ENCODE measurements at regions not wholly inside any gene's neighbourhood (a gene's known extent, or its start where the extent isn't known, plus 50 kb on each side); places are given as distances from the start of the nearest gene placed in this dataset.
"Not testable (repeated sequence)": the region's sequence is repeated elsewhere in the genome, so short reads cannot be mapped to it uniquely, and the experiment has no call there.

- 97% methylated on average over 1 of the region's 1 CpG for WGBS
- DNase-seq (ENCODE audit: low read depth in 6 of 9, low spot score in 9 of 9), result no peak
Observed at GRCh38 chr14:84926656-84927055, 603.3 kb upstream of the FLRT2 start.

GRCh38 chr14:84927096-84927827, 602.7 kb upstream of the FLRT2 start:
- no peaks in the 10 kb centered on the region for H3K4me1 ChIP-seq (ENCODE audit: control insufficient read depth in 2 of 2, insufficient read depth in 2 of 2, low read length in 2 of 2)
- H3K27me3 ChIP-seq (ENCODE audit: control insufficient read depth in 2 of 2, insufficient read depth in 1 of 2, low read length in 1 of 2), result no peaks in the 10 kb centered on the region
- WGBS, result 94% methylated on average over 6 of the region's 6 CpGs
- H3K9me3 ChIP-seq (ENCODE audit: control insufficient read depth in 2 of 2, insufficient read depth in 1 of 2, low read length in 1 of 2), result no peaks in the 10 kb centered on the region
- H3K27ac ChIP-seq (ENCODE audit: low read depth in 1 of 2, low read length in 1 of 2), result no peak overlapping the region
- no peaks in the 10 kb centered on the region for H3K36me3 ChIP-seq (ENCODE audit: control insufficient read depth in 2 of 2, insufficient read depth in 2 of 2, low read length in 1 of 2)
- H3K4me3 ChIP-seq (ENCODE audit: low read length in 2 of 2), result no peak overlapping the region
- DNase-seq (ENCODE audit: low read depth in 6 of 9, low spot score in 9 of 9), result no peak

More at GRCh38 chr14:84926656-84927055, 603.3 kb upstream of the FLRT2 start:
- H3K4me1 ChIP-seq (ENCODE audit: control insufficient read depth in 2 of 2, insufficient read depth in 2 of 2, low read length in 2 of 2), result no peaks in the 10 kb centered on the region
- no peak overlapping the region for H3K4me3 ChIP-seq (ENCODE audit: low read length in 2 of 2)
- H3K9me3 ChIP-seq (ENCODE audit: control insufficient read depth in 2 of 2, insufficient read depth in 1 of 2, low read length in 1 of 2), result no peaks in the 10 kb centered on the region
- H3K27ac ChIP-seq (ENCODE audit: low read depth in 1 of 2, low read length in 1 of 2), result no peak overlapping the region
- H3K36me3 ChIP-seq (ENCODE audit: control insufficient read depth in 2 of 2, insufficient read depth in 2 of 2, low read length in 1 of 2), result no peaks in the 10 kb centered on the region
- no peaks in the 10 kb centered on the region for H3K27me3 ChIP-seq (ENCODE audit: control insufficient read depth in 2 of 2, insufficient read depth in 1 of 2, low read length in 1 of 2)

- H3K9me3 ChIP-seq (ENCODE audit: control insufficient read depth in 2 of 2, insufficient read depth in 1 of 2, low read length in 1 of 2), result no peaks in the 10 kb centered on the region
- no peaks in the 10 kb centered on the region for H3K4me1 ChIP-seq (ENCODE audit: control insufficient read depth in 2 of 2, insufficient read depth in 2 of 2, low read length in 2 of 2)
- no peak overlapping the region for H3K27ac ChIP-seq (ENCODE audit: low read depth in 1 of 2, low read length in 1 of 2)
- H3K27me3 ChIP-seq (ENCODE audit: control insufficient read depth in 2 of 2, insufficient read depth in 1 of 2, low read length in 1 of 2), result no peaks in the 10 kb centered on the region
- no peak for DNase-seq (ENCODE audit: low read depth in 6 of 9, low spot score in 9 of 9)
- H3K4me3 ChIP-seq (ENCODE audit: low read length in 2 of 2), result no peak overlapping the region
- WGBS, result 88% methylated on average over 1 of the region's 1 CpG
- H3K36me3 ChIP-seq (ENCODE audit: control insufficient read depth in 2 of 2, insufficient read depth in 2 of 2, low read length in 1 of 2), result no peaks in the 10 kb centered on the region
Observed at GRCh38 chr14:84929086-84929485, 600.9 kb upstream of the FLRT2 start.

GRCh38 chr14:84929834-84930233, 600.1 kb upstream of the FLRT2 start:
- Histone ChIP-seq H3K36me3 (ENCODE audit: control insufficient read depth in 2 of 2, insufficient read depth in 2 of 2, low read length in 1 of 2) (no peaks in the 10 kb centered on the region), H3K27ac (ENCODE audit: low read depth in 1 of 2, low read length in 1 of 2) (no peak overlapping the region), H3K4me3 (ENCODE audit: low read length in 2 of 2) (no peak overlapping the region), H3K27me3 (ENCODE audit: control insufficient read depth in 2 of 2, insufficient read depth in 1 of 2, low read length in 1 of 2) (no peaks in the 10 kb centered on the region), H3K9me3 (ENCODE audit: control insufficient read depth in 2 of 2, insufficient read depth in 1 of 2, low read length in 1 of 2) (no peaks in the 10 kb centered on the region), H3K4me1 (ENCODE audit: control insufficient read depth in 2 of 2, insufficient read depth in 2 of 2, low read length in 2 of 2) (no peaks in the 10 kb centered on the region)
- 78% methylated on average over 2 of the region's 2 CpGs for WGBS
- DNase-seq (ENCODE audit: low read depth in 6 of 9, low spot score in 9 of 9), result no peak

GRCh38 chr14:84937016-84937415, 592.9 kb upstream of the FLRT2 start:
- WGBS, result 36% methylated on average over 2 of the region's 2 CpGs
- H3K4me1 ChIP-seq (ENCODE audit: control insufficient read depth in 2 of 2, insufficient read depth in 2 of 2, low read length in 2 of 2), result no peaks in the 10 kb centered on the region
- H3K27me3 ChIP-seq (ENCODE audit: control insufficient read depth in 2 of 2, insufficient read depth in 1 of 2, low read length in 1 of 2), result no peaks in the 10 kb centered on the region
- H3K9me3 ChIP-seq (ENCODE audit: control insufficient read depth in 2 of 2, insufficient read depth in 1 of 2, low read length in 1 of 2), result no peaks in the 10 kb centered on the region
- H3K4me3 ChIP-seq (ENCODE audit: low read length in 2 of 2), result no peak overlapping the region
- DNase-seq (ENCODE audit: low read depth in 6 of 9, low spot score in 9 of 9), result no peak
- H3K36me3 ChIP-seq (ENCODE audit: control insufficient read depth in 2 of 2, insufficient read depth in 2 of 2, low read length in 1 of 2), result no peaks in the 10 kb centered on the region
- H3K27ac ChIP-seq (ENCODE audit: low read depth in 1 of 2, low read length in 1 of 2), result no peak overlapping the region

- WGBS, result 97% methylated on average over 2 of the region's 2 CpGs
- no peaks in the 10 kb centered on the region for H3K27me3 ChIP-seq (ENCODE audit: control insufficient read depth in 2 of 2, insufficient read depth in 1 of 2, low read length in 1 of 2)
- no peak overlapping the region for H3K27ac ChIP-seq (ENCODE audit: low read depth in 1 of 2, low read length in 1 of 2)
- DNase-seq (ENCODE audit: low read depth in 6 of 9, low spot score in 9 of 9), result no peak
- no peaks in the 10 kb centered on the region for H3K4me1 ChIP-seq (ENCODE audit: control insufficient read depth in 2 of 2, insufficient read depth in 2 of 2, low read length in 2 of 2)
- no peaks in the 10 kb centered on the region for H3K36me3 ChIP-seq (ENCODE audit: control insufficient read depth in 2 of 2, insufficient read depth in 2 of 2, low read length in 1 of 2)
- no peaks in the 10 kb centered on the region for H3K9me3 ChIP-seq (ENCODE audit: control insufficient read depth in 2 of 2, insufficient read depth in 1 of 2, low read length in 1 of 2)
- H3K4me3 ChIP-seq (ENCODE audit: low read length in 2 of 2), result no peak overlapping the region
Observed at GRCh38 chr14:84937449-84937848, 592.5 kb upstream of the FLRT2 start.

GRCh38 chr14:84944901-84945300, 585.0 kb upstream of the FLRT2 start:
- not testable (repeated sequence) for H3K9me3 ChIP-seq (ENCODE audit: control insufficient read depth in 2 of 2, insufficient read depth in 1 of 2, low read length in 1 of 2); H3K27ac ChIP-seq (ENCODE audit: low read depth in 1 of 2, low read length in 1 of 2); H3K27me3 ChIP-seq (ENCODE audit: control insufficient read depth in 2 of 2, insufficient read depth in 1 of 2, low read length in 1 of 2); DNase-seq (ENCODE audit: low read depth in 6 of 9, low spot score in 9 of 9); H3K4me1 ChIP-seq (ENCODE audit: control insufficient read depth in 2 of 2, insufficient read depth in 2 of 2, low read length in 2 of 2); H3K36me3 ChIP-seq (ENCODE audit: control insufficient read depth in 2 of 2, insufficient read depth in 2 of 2, low read length in 1 of 2); H3K4me3 ChIP-seq (ENCODE audit: low read length in 2 of 2)
- WGBS, result 96% methylated on average over 6 of the region's 6 CpGs

- DNase-seq (ENCODE audit: low read depth in 6 of 9, low spot score in 9 of 9), result no peak
- H3K27me3 ChIP-seq (ENCODE audit: control insufficient read depth in 2 of 2, insufficient read depth in 1 of 2, low read length in 1 of 2), result no peaks in the 10 kb centered on the region
- 78% methylated on average over 7 of the region's 7 CpGs for WGBS
- no peaks in the 10 kb centered on the region for H3K9me3 ChIP-seq (ENCODE audit: control insufficient read depth in 2 of 2, insufficient read depth in 1 of 2, low read length in 1 of 2)
- no peak overlapping the region for H3K4me3 ChIP-seq (ENCODE audit: low read length in 2 of 2)
- no peak overlapping the region for H3K27ac ChIP-seq (ENCODE audit: low read depth in 1 of 2, low read length in 1 of 2)
- H3K36me3 ChIP-seq (ENCODE audit: control insufficient read depth in 2 of 2, insufficient read depth in 2 of 2, low read length in 1 of 2), result no peaks in the 10 kb centered on the region
- H3K4me1 ChIP-seq (ENCODE audit: control insufficient read depth in 2 of 2, insufficient read depth in 2 of 2, low read length in 2 of 2), result no peaks in the 10 kb centered on the region
Observed at GRCh38 chr14:84959851-84960520, 570.0 kb upstream of the FLRT2 start.

- 90% methylated on average over 2 of the region's 2 CpGs for WGBS
- no peak for DNase-seq (ENCODE audit: low read depth in 6 of 9, low spot score in 9 of 9)
Observed at GRCh38 chr14:84961637-84962036, 568.3 kb upstream of the FLRT2 start.

More at GRCh38 chr14:84961637-84962036, 568.3 kb upstream of the FLRT2 start:
- Histone ChIP-seq H3K9me3 (ENCODE audit: control insufficient read depth in 2 of 2, insufficient read depth in 1 of 2, low read length in 1 of 2) (no peaks in the 10 kb centered on the region), H3K27me3 (ENCODE audit: control insufficient read depth in 2 of 2, insufficient read depth in 1 of 2, low read length in 1 of 2) (no peaks in the 10 kb centered on the region), H3K4me1 (ENCODE audit: control insufficient read depth in 2 of 2, insufficient read depth in 2 of 2, low read length in 2 of 2) (no peaks in the 10 kb centered on the region), H3K4me3 (ENCODE audit: low read length in 2 of 2) (no peak overlapping the region), H3K27ac (ENCODE audit: low read depth in 1 of 2, low read length in 1 of 2) (no peak overlapping the region), H3K36me3 (ENCODE audit: control insufficient read depth in 2 of 2, insufficient read depth in 2 of 2, low read length in 1 of 2) (no peaks in the 10 kb centered on the region)

All from thymus (tissue), 11 donors.